ENCODE measurements at regions not wholly inside any gene's neighbourhood (a gene's known extent, or its start where the extent isn't known, plus 50 kb on each side); places are given as distances from the start of the nearest gene placed in this dataset.

GRCh38 chr2:181393472-181393871 is 63.7 kb upstream of the ITGA4 start:
- TF ChIP-seq POLR2A (IDR thresholded peaks at IDR 0.05), result no peak
- TF ChIP-seq CTCF (IDR thresholded peaks at IDR 0.05), result no peak
- no peak for TF ChIP-seq POLR2AphosphoS5 (IDR thresholded peaks at IDR 0.05; ENCODE audit: insufficient read depth in 1 of 2, low read depth in 1 of 2)

All from vagina (tissue), 2 donors.